Lower leg skin (tissue), 3 donors: ENCODE measurements at regions not wholly inside any gene's neighbourhood (a gene's known extent, or its start where the extent isn't known, plus 50 kb on each side); places are given as distances from the start of the nearest gene placed in this dataset.

Source experiments
- CTCF ChIP-seq, 3 donors: fragments of 450-650 bp; IDR thresholded peaks; one replicate each; pipeline ENCODE4 v1.5.1; 2016; ENCODE audit warnings: antibody characterized with exemption in 3 of 3, mild to moderate bottlenecking in 3 of 3, moderate library complexity in 2 of 3
- POLR2A ChIP-seq, 2 donors: fragments of 450-650 bp; IDR thresholded peaks; one replicate each; pipeline ENCODE4 v1.6.1; 2016 to 2017; ENCODE audit warnings: antibody characterized with exemption in 2 of 2, mild to moderate bottlenecking in 1 of 2, moderate library complexity in 1 of 2

- TF ChIP-seq CTCF (IDR thresholded peaks at IDR 0.05) (no peak), POLR2A (IDR thresholded peaks at IDR 0.05) (no peak)
These were observed 247.9 kb downstream of the PTEN start for GRCh38 chr10:88111294-88111693.
